T47D (cell line): ENCODE measurements at regions not wholly inside any gene's neighbourhood (a gene's known extent, or its start where the extent isn't known, plus 50 kb on each side); places are given as distances from the start of the nearest gene placed in this dataset.
A peak's percentile ranks its signal among the peaks of the same experiment; 100 is the strongest.
"Not testable (repeated sequence)": the region's sequence is repeated elsewhere in the genome, so short reads cannot be mapped to it uniquely, and the experiment has no call there.

Experiments
- DNase-seq, 2 experiments: peaks; one replicate each; pipeline versions ENCODE4 v3.0.0 to v3.0.0-alpha.2; 2011 to 2012; ENCODE audit warnings: low read depth in 1 of 2, low spot score in 1 of 2
- JUND ChIP-seq: IDR thresholded peaks from 2 replicates; pipeline ENCODE4 v1.6.1; 2012; ENCODE audit warnings: low read depth
- in situ Hi-C: cut with HindIII; loops from 2 replicates; pipeline ENCODE4 v1.10.0; 2016; ENCODE audit warnings: low sequenced_read_pairs, low pct_unique_long_range_greater_than_20kb

- TF ChIP-seq JUND = no peak
- in situ Hi-C loops = no loop called here
- no peak for DNase-seq
Measured at GRCh38 chr7:153772966-153773365, 279.2 kb upstream of the DPP6 start.

GRCh38 chr7:153776940-153777339 is 275.3 kb upstream of the DPP6 start:
- DNase-seq, in situ Hi-C loops: not testable (repeated sequence)

- in situ Hi-C loops, DNase-seq: not testable (repeated sequence)
Measured at GRCh38 chr7:153797363-153797762, 254.8 kb upstream of the DPP6 start.

- in situ Hi-C loops = no loop called here
- no peak for DNase-seq
- TF ChIP-seq JUND = no peak
Measured at GRCh38 chr7:153808117-153808516, 244.1 kb upstream of the DPP6 start.

GRCh38 chr7:153829525-153829924 is 222.7 kb upstream of the DPP6 start:
- in situ Hi-C loops = no loop called here
- no peak for TF ChIP-seq JUND
- DNase-seq = no peak

GRCh38 chr7:153832160-153832559 is 220.0 kb upstream of the DPP6 start:
- in situ Hi-C loops = no loop called here
- TF ChIP-seq JUND = no peak
- peak in 1 of 2 experiments; percentile 5 for DNase-seq

GRCh38 chr7:153835103-153835502 is 217.1 kb upstream of the DPP6 start:
- TF ChIP-seq JUND = no peak
- DNase-seq = peak in 1 of 2 experiments; percentile 7
- in situ Hi-C loops = no loop called here

GRCh38 chr7:153835712-153836265 is 216.4 kb upstream of the DPP6 start:
- no peak for DNase-seq
- in situ Hi-C loops = no loop called here
- no peak for TF ChIP-seq JUND

- no peak for DNase-seq
- TF ChIP-seq JUND = no peak
- in situ Hi-C loops = no loop called here
Measured at GRCh38 chr7:153838591-153838990, 213.6 kb upstream of the DPP6 start.

GRCh38 chr7:153840861-153841260 is 211.3 kb upstream of the DPP6 start:
- TF ChIP-seq JUND = no peak
- DNase-seq = no peak
- in situ Hi-C loops = no loop called here

- in situ Hi-C loops = no loop called here
- no peak for TF ChIP-seq JUND
- no peak for DNase-seq
Measured at GRCh38 chr7:153847828-153848227, 204.4 kb upstream of the DPP6 start.

- no peak for TF ChIP-seq JUND
- in situ Hi-C loops = no loop called here
- no peak for DNase-seq
Measured at GRCh38 chr7:153852261-153852660, 199.9 kb upstream of the DPP6 start.

GRCh38 chr7:153858355-153858754 is 193.8 kb upstream of the DPP6 start:
- TF ChIP-seq JUND = no peak
- DNase-seq = no peak
- in situ Hi-C loops = no loop called here

GRCh38 chr7:153859239-153859638 is 193.0 kb upstream of the DPP6 start:
- no peak for TF ChIP-seq JUND
- no peak for DNase-seq
- in situ Hi-C loops = no loop called here
